PC-9 (cell line): ENCODE measurements at regions not wholly inside any gene's neighbourhood (a gene's known extent, or its start where the extent isn't known, plus 50 kb on each side); places are given as distances from the start of the nearest gene placed in this dataset.

Source experiments
- BruUV-seq: library from RNA; stranded (reverse); fragments of 400-500 nt; replicated peaks from 2 replicates; lab custom pipeline; 2021; lab: Mats Ljungman, UMichigan
- CTCF ChIA-PET: fragments of 300-600 bp; sonication (Branson Sonifier 250); formaldehyde crosslinking; loops from one replicate; lab custom pipeline; 2022; ENCODE audit warnings: antibody characterized with exemption; lab: Charles Lee
- POLR2A ChIA-PET: fragments of 300-600 bp; sonication (Branson Sonifier 250); formaldehyde crosslinking; loops from one replicate; lab custom pipeline; 2022; ENCODE audit warnings: antibody characterized with exemption; ENCODE audit not compliant: unreplicated experiment; lab: Charles Lee
- DNase-seq, 2 experiments: peaks; one replicate each; pipeline versions ENCODE4 v3.0.0 to v3.0.0-alpha.2; 2015 to 2022; ENCODE audit warnings: mixed read lengths in 1 of 2
- H2AFZ ChIP-seq: fragments of 200-600 bp; sonication (generic); 2 replicates; pipeline ENCODE4 v1.8.1; 2017; ENCODE audit warnings: antibody characterized with exemption
- H3F3A ChIP-seq: fragments of 200-600 bp; sonication (generic); 2 replicates; pipeline ENCODE4 v1.8.1; 2017; ENCODE audit warnings: antibody characterized with exemption, mild to moderate bottlenecking, low read depth; ENCODE audit not compliant: insufficient read depth
- H3K27ac ChIP-seq: fragments of 200-600 bp; sonication (generic); 2 replicates; pipeline ENCODE4 v1.6.1; 2016; ENCODE audit warnings: mixed run types
- H3K27me3 ChIP-seq: fragments of 200-600 bp; sonication (generic); 2 replicates; pipeline ENCODE4 v1.6.1; 2016; ENCODE audit warnings: low read depth, mixed run types; ENCODE audit not compliant: insufficient read depth
- H3K36me3 ChIP-seq: fragments of 200-600 bp; sonication (generic); 2 replicates; pipeline ENCODE4 v1.6.1; 2016; ENCODE audit warnings: low read depth, mixed run types
- H3K4me1 ChIP-seq: fragments of 200-600 bp; sonication (generic); replicated peaks from 2 replicates; pipeline ENCODE4 v1.6.1; 2016; ENCODE audit warnings: mixed run types; ENCODE audit not compliant: insufficient read depth
- H3K4me2 ChIP-seq: fragments of 200-600 bp; sonication (generic); 2 replicates; pipeline ENCODE4 v1.6.1; 2017; ENCODE audit warnings: mixed run types
- H3K4me3 ChIP-seq: fragments of 200-600 bp; sonication (generic); 2 replicates; pipeline ENCODE4 v1.6.1; 2016; ENCODE audit warnings: mixed run types
- H3K79me2 ChIP-seq: fragments of 200-600 bp; sonication (generic); 2 replicates; pipeline ENCODE4 v1.6.1; 2017; ENCODE audit warnings: low read depth, mixed run types
- H3K9me2 ChIP-seq: fragments of 200-600 bp; sonication (generic); 2 replicates; pipeline ENCODE4 v1.8.1; 2017; ENCODE audit warnings: mild to moderate bottlenecking; ENCODE audit not compliant: insufficient read depth
- H3K9me3 ChIP-seq: fragments of 200-600 bp; sonication (generic); 2 replicates; pipeline ENCODE4 v1.8.1; 2016; ENCODE audit warnings: low read depth; ENCODE audit not compliant: insufficient read depth
- H4K20me1 ChIP-seq: fragments of 200-600 bp; sonication (generic); 2 replicates; pipeline ENCODE4 v1.8.1; 2017; ENCODE audit not compliant: insufficient read depth
- EZH2 ChIP-seq: fragments of 200-600 bp; sonication (generic); IDR thresholded peaks from 2 replicates; pipeline ENCODE4 v1.8.0; 2017; ENCODE audit warnings: antibody characterized with exemption, low read depth
- intact Hi-C: fragments of 100-400 bp; cut with micrococcal nuclease; formaldehyde crosslinking; loops from one replicate; pipeline ENCODE4 v1.10.0; 2022; ENCODE audit not compliant: unreplicated experiment
- TF ChIP-seq, protein P1 (sequence below): fragments of 200-600 bp; sonication (generic); conservative IDR thresholded peaks from 2 replicates; pipeline ENCODE4 v1.6.1; 2017; ENCODE audit warnings: mixed run types, antibody characterized with exemption, mild to moderate bottlenecking, moderate library complexity

DNA sequence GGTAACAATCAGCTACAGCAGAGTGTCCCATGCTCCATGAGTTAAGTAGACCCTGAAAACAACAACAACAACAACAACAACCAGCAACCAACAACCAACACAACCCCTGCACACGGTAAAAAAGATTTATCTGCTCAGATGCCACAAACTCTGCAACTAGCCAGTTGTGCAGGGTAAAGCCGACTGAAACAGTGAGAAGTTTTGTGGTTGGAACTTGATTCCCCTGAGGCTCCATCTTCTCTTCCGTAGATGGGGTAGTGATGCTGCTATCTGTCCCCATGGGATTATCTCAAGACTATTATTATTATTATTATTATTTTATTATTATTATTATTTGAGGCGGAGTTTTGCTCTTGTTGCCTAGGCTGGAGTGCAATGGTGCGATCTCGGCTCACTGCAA is 50.6 kb upstream of the RAPGEF2 start:
- DNase-seq = no peak
- BruUV-seq = no TSS peak
- POLR2A ChIA-PET = no interaction called here

More for the DNA sequence above, 50.6 kb upstream of the RAPGEF2 start:
- no peak overlapping the region for H3K4me3 ChIP-seq
- intact Hi-C loops = no loop called here
- no peaks in the 10 kb centered on the region for H3F3A ChIP-seq
- no peaks in the 10 kb centered on the region for H3K36me3 ChIP-seq
- H2AFZ ChIP-seq = no peak overlapping the region
- no peak overlapping the region for H3K27ac ChIP-seq
- no peaks in the 10 kb centered on the region for H3K27me3 ChIP-seq
- H4K20me1 ChIP-seq = no peaks in the 10 kb centered on the region
- no peak overlapping the region for H3K4me2 ChIP-seq
- no peaks in the 10 kb centered on the region for H3K79me2 ChIP-seq
- H3K9me3 ChIP-seq = no peaks in the 10 kb centered on the region
- TF ChIP-seq EZH2 = no peak
- TF ChIP-seq, protein P1, sequence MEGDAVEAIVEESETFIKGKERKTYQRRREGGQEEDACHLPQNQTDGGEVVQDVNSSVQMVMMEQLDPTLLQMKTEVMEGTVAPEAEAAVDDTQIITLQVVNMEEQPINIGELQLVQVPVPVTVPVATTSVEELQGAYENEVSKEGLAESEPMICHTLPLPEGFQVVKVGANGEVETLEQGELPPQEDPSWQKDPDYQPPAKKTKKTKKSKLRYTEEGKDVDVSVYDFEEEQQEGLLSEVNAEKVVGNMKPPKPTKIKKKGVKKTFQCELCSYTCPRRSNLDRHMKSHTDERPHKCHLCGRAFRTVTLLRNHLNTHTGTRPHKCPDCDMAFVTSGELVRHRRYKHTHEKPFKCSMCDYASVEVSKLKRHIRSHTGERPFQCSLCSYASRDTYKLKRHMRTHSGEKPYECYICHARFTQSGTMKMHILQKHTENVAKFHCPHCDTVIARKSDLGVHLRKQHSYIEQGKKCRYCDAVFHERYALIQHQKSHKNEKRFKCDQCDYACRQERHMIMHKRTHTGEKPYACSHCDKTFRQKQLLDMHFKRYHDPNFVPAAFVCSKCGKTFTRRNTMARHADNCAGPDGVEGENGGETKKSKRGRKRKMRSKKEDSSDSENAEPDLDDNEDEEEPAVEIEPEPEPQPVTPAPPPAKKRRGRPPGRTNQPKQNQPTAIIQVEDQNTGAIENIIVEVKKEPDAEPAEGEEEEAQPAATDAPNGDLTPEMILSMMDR = no peak
- CTCF ChIA-PET = no interaction called here
- no peaks in the 10 kb centered on the region for H3K9me2 ChIP-seq
- no peaks in the 10 kb centered on the region for H3K4me1 ChIP-seq
